Stimulated activated CD4-positive, alpha-beta T cell treated with anti-CD3 and anti-CD28 coated beads, Interleukin-2, amount 100 ng/mL, for 4 hours (primary cell): ENCODE measurements at regions not wholly inside any gene's neighbourhood (a gene's known extent, or its start where the extent isn't known, plus 50 kb on each side); places are given as distances from the start of the nearest gene placed in this dataset.

Experiments
- DNase-seq: peaks from one replicate; pipeline ENCODE4 v3.0.0-alpha.2; 2020; ENCODE audit warnings: low read depth

DNA sequence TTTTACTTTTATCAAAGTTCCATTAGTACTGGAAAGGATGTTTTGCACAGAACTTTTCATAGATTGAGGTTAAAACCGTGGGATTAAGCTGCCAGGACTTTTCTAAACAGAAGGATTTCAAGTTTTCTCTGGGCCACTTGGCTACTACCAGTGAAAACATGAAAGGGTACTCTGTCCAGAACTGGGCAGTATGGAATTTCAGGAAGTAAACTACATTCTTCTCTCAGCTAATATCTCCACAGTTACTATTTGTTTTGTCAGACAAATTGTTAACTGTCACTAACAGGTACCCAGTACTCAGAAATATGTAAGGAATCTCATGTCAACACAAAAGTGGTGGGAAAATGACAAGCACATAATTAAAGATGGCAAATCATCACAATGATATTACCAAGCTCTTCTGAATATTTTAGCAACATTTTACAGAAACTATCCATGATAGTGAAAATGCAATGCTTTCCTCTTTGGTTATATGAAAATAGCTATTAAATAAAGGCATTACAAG is 454.4 kb downstream of the C4orf33 start:
- DNase-seq: no peak

GRCh38 chr4:129561280-129561679 is 465.3 kb downstream of the C4orf33 start:
- no peak for DNase-seq

DNA sequence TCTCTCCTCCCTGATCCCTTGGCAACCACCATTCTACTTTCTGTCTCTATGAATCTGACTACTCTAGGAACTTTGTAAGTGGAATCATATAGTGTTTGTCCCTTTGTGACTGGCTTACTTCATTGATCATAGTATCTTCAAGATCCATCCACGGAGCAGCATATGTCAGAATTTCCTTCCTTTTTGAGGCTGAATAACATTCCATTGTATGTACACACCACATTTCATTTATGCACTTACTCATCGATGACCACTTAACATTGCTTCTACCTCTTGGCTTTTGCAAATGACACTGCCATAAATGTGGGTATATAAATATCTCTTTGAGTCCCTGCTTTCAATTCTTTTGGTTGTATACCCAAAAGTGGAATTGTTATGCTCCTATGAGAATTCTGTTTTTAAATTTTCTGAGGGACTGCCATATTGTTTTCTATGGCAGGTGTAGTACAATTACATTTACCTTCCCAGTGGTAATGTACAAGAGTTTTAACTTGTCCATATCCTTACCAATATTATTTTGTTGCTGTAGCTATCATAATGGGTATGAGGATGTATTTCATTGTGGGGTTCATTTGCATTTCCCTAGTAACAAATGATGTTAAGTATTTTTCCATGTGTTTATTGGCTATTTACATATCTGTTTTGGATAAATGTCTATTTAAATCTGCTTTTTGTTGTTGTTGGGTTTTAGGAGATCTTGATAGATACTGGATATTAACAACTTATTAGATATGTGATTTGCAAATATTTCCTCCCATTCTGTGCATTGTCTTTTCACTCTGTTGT is 466.1 kb downstream of the C4orf33 start:
- DNase-seq: no peak

GRCh38 chr4:129565214-129565613 is 469.3 kb downstream of the C4orf33 start:
- no peak for DNase-seq

DNA sequence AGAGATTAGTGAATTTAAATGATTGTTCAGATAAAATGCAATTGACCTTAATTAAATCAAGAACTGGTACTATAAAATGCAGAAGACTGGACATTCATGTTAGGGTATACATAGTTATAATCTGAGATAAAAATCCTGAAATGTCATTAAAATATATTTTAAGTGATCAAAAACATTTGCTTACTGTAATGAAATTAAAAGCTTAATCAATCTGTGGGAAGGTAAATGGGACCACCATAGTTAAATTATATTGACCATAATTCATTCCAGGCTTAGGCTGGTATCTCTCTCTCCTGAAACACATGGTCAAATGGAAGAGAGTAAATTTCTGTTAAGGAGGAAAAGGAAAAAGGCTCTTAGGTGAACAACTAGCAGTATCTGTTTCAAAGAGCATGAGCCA is 474.4 kb downstream of the C4orf33 start:
- no peak for DNase-seq

- DNase-seq: no peak
Observed at GRCh38 chr4:129578336-129578735, 482.4 kb downstream of the C4orf33 start.

- DNase-seq: no peak
Observed at GRCh38 chr4:129581305-129581704, 485.4 kb downstream of the C4orf33 start.

- DNase-seq: no peak
Observed at GRCh38 chr4:129583868-129584267, 487.9 kb downstream of the C4orf33 start.

GRCh38 chr4:129598582-129598981 is 502.6 kb downstream of the C4orf33 start:
- DNase-seq: no peak

DNA sequence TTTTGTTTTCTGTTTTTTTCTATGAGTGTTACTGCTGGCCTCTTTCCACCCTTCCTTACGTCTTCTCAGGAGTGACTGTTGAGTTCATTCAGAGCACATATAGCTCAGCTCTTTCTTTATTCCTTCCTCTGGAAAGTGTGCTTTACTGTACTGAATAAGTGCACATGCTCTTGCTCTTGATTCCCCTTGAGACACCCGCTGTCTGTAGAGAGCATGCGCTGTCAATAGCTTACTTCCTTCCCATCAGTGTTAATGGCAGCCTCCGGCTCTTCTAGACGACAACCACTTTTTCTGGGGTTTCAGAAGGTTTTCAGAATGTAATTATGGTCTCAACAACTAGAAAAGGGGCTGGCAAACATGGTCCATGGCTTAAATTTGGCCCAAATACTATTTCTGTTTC is 504.9 kb downstream of the C4orf33 start:
- DNase-seq: no peak

GRCh38 chr4:129602447-129602846 is 506.5 kb downstream of the C4orf33 start:
- no peak for DNase-seq

- no peak for DNase-seq
Observed at GRCh38 chr4:129603241-129603931, 507.4 kb downstream of the C4orf33 start.

DNA sequence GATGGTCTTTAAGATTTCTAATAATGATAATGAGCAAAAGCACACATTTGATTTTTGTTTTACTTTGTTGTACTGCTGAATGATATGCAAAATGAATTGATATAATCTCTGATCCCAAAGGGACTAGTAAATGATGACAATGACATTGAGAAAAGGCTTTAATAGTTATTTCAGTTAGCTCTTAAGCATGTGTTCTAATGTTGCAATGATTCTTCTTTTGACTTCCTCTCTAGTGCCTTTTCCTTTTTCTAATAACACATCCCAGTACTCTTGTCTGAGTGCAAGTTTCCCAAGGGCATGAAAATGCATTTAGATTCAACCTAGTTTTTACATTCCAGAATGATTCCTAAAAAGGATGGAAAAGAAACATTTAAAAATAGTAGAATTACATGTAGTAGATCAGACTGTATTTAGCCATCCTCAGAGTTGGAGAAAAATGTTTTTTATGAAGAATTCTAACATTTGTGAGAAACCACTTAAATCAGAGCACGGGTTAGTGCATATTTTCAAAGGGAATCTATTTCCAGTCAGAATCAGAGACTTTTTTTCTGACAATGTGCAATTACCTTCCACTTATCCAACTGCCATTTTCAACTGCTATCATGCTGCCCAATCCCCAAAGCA is 508.8 kb downstream of the C4orf33 start:
- DNase-seq: no peak

GRCh38 chr4:129614611-129615010 is 518.7 kb downstream of the C4orf33 start:
- no peak for DNase-seq

- DNase-seq: no peak
Observed at GRCh38 chr4:129622566-129622965, 526.6 kb downstream of the C4orf33 start.

GRCh38 chr4:129623233-129623875 is 527.4 kb downstream of the C4orf33 start:
- DNase-seq: no peak

- DNase-seq: peak; percentile 1
Observed at GRCh38 chr4:129641179-129641578, 545.2 kb downstream of the C4orf33 start.

GRCh38 chr4:129645461-129645860 is 549.5 kb downstream of the C4orf33 start:
- DNase-seq: no peak

GRCh38 chr4:129668092-129668491 is 572.1 kb downstream of the C4orf33 start:
- no peak for DNase-seq

GRCh38 chr4:129672941-129673340 is 577.0 kb downstream of the C4orf33 start:
- DNase-seq: no peak

GRCh38 chr4:129675036-129675435 is 579.1 kb downstream of the C4orf33 start:
- DNase-seq: no peak

DNA sequence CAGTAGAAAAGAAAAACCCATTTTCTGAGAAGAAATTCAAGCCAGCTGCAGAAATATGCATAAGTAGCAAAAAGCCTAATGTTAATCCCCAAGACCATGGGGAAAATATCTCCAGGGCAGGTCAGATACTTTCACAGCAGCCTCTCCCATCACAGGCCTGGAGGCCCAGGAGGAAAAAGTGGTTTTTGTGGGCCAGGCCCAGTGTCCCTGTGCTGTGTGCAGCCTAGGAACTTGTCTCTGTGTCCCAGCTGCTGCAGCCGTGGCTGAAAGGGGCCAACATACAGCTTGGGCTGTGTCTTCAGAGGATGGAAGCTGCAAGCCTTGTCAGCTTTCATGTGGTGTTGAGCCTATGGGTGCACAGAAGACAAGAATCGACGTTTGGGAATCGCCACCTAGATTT is 581.0 kb downstream of the C4orf33 start:
- DNase-seq: no peak
